IMR-90 (cell line): ENCODE measurements at regions not wholly inside any gene's neighbourhood (a gene's known extent, or its start where the extent isn't known, plus 50 kb on each side); places are given as distances from the start of the nearest gene placed in this dataset.

ENCODE experiments used
- CEBPB ChIP-seq: IDR thresholded peaks from 2 replicates; pipeline ENCODE4 v1.6.1; 2012; ENCODE audit warnings: low read depth, low read length, improper control_type of control experiment
- ELK1 ChIP-seq: fragments of 150-350 bp; IDR thresholded peaks from 2 replicates; pipeline ENCODE4 v1.6.1; 2016; ENCODE audit warnings: low read depth, mild to moderate bottlenecking, low read length, moderate library complexity, borderline replicate concordance
- MAZ ChIP-seq: IDR thresholded peaks from 2 replicates; pipeline ENCODE4 v1.6.1; 2012; ENCODE audit warnings: low read depth, mild to moderate bottlenecking, low read length, improper control_type of control experiment, moderate library complexity, borderline replicate concordance
- POLR2A ChIP-seq: IDR thresholded peaks from 2 replicates; pipeline ENCODE4 v1.6.1; 2012; ENCODE audit warnings: mild to moderate bottlenecking, low read depth, low read length
- USF2 ChIP-seq: fragments of 150-350 bp; IDR thresholded peaks from 2 replicates; pipeline ENCODE4 v1.6.1; 2017; ENCODE audit warnings: mild to moderate bottlenecking, antibody characterized with exemption, low read length, low read depth
- TF ChIP-seq, protein P1 (sequence below): conservative IDR thresholded peaks from 2 replicates; pipeline ENCODE4 v1.5.1; 2012; ENCODE audit warnings: mild to moderate bottlenecking, low read depth, low read length, improper control_type of control experiment

- TF ChIP-seq, protein P1, sequence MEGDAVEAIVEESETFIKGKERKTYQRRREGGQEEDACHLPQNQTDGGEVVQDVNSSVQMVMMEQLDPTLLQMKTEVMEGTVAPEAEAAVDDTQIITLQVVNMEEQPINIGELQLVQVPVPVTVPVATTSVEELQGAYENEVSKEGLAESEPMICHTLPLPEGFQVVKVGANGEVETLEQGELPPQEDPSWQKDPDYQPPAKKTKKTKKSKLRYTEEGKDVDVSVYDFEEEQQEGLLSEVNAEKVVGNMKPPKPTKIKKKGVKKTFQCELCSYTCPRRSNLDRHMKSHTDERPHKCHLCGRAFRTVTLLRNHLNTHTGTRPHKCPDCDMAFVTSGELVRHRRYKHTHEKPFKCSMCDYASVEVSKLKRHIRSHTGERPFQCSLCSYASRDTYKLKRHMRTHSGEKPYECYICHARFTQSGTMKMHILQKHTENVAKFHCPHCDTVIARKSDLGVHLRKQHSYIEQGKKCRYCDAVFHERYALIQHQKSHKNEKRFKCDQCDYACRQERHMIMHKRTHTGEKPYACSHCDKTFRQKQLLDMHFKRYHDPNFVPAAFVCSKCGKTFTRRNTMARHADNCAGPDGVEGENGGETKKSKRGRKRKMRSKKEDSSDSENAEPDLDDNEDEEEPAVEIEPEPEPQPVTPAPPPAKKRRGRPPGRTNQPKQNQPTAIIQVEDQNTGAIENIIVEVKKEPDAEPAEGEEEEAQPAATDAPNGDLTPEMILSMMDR = no peak
- TF ChIP-seq CEBPB = no peak
- TF ChIP-seq MAZ = no peak
- TF ChIP-seq POLR2A = no peak
- no peak for TF ChIP-seq USF2
- TF ChIP-seq ELK1 = no peak
Observed at GRCh38 chr4:117378942-117379341, 293.6 kb upstream of the TRAM1L1 start.
